Activated effector memory CD4-positive, alpha-beta T cell treated with anti-CD3 and anti-CD28 coated beads, Interleukin-2, amount 50 U/mL, for 16 hours (primary cell): ENCODE measurements at regions not wholly inside any gene's neighbourhood (a gene's known extent, or its start where the extent isn't known, plus 50 kb on each side); places are given as distances from the start of the nearest gene placed in this dataset.

ENCODE experiments used
- DNase-seq: peaks from one replicate; pipeline ENCODE4 v3.0.0-alpha.2; 2020

GRCh38 chr12:111069886-111070285, 149.5 kb upstream of the MYL2 start:
- DNase-seq: no peak

GRCh38 chr12:111068290-111068689, 147.9 kb upstream of the MYL2 start:
- DNase-seq: no peak

GRCh38 chr12:111067498-111067897, 147.1 kb upstream of the MYL2 start:
- DNase-seq: no peak

GRCh38 chr12:111066744-111067437, 146.5 kb upstream of the MYL2 start:
- DNase-seq: no peak

- no peak for DNase-seq
These were observed 144.6 kb upstream of the MYL2 start for GRCh38 chr12:111064982-111065381.

GRCh38 chr12:111064154-111064553, 143.8 kb upstream of the MYL2 start:
- no peak for DNase-seq

- no peak for DNase-seq
These were observed 143.1 kb upstream of the MYL2 start for GRCh38 chr12:111063295-111064026.

- DNase-seq: no peak
These were observed 137.5 kb upstream of the MYL2 start for GRCh38 chr12:111057701-111058425.

- DNase-seq: peak; percentile 79
These were observed 136.5 kb upstream of the MYL2 start for GRCh38 chr12:111056618-111057521.

GRCh38 chr12:111055181-111055880, 135.0 kb upstream of the MYL2 start:
- peak; percentile 60 for DNase-seq

GRCh38 chr12:111048991-111049390, 128.6 kb upstream of the MYL2 start:
- DNase-seq: no peak

- peak; percentile 39 for DNase-seq
These were observed 126.5 kb upstream of the MYL2 start for GRCh38 chr12:111046896-111047295.

- peak; percentile 50 for DNase-seq
These were observed 125.6 kb upstream of the MYL2 start for GRCh38 chr12:111045941-111046340.

- DNase-seq: no peak
These were observed 120.7 kb upstream of the MYL2 start for GRCh38 chr12:111041091-111041490.

- no peak for DNase-seq
These were observed 120.3 kb upstream of the MYL2 start for GRCh38 chr12:111040690-111041089.

- peak; percentile 21 for DNase-seq
These were observed 118.6 kb upstream of the MYL2 start for GRCh38 chr12:111038941-111039340.

GRCh38 chr12:111038077-111038476, 117.7 kb upstream of the MYL2 start:
- no peak for DNase-seq

GRCh38 chr12:111037047-111037446, 116.7 kb upstream of the MYL2 start:
- peak; percentile 25 for DNase-seq

GRCh38 chr12:111035578-111036301, 115.4 kb upstream of the MYL2 start:
- DNase-seq: peak; percentile 55

GRCh38 chr12:111034886-111035577, 114.7 kb upstream of the MYL2 start:
- DNase-seq: peak; percentile 54
